HG03460 (cell line): ENCODE measurements at regions not wholly inside any gene's neighbourhood (a gene's known extent, or its start where the extent isn't known, plus 50 kb on each side); places are given as distances from the start of the nearest gene placed in this dataset.
"Not testable (repeated sequence)": the region's sequence is repeated elsewhere in the genome, so short reads cannot be mapped to it uniquely, and the experiment has no call there.

Experiments used
- ATAC-seq: cut with Tn5 transposase; IDR thresholded peaks from one replicate; pipeline ENCODE4 v1.9.1; 2021; ENCODE audit not compliant: unreplicated experiment

- no peak for ATAC-seq
Observed at GRCh38 chr1:188778578-188778977, 1699.1 kb downstream of the BRINP3 start.

GRCh38 chr1:188782220-188782841 lies 1695.3 kb downstream of the BRINP3 start:
- peak; percentile 91 for ATAC-seq

GRCh38 chr1:188794969-188795368 lies 1682.7 kb downstream of the BRINP3 start:
- ATAC-seq: no peak

GRCh38 chr1:188812153-188812552 lies 1665.5 kb downstream of the BRINP3 start:
- ATAC-seq: not testable (repeated sequence)

- ATAC-seq: not testable (repeated sequence)
Observed at GRCh38 chr1:188812836-188813573, 1664.7 kb downstream of the BRINP3 start.

GRCh38 chr1:188817814-188818213 lies 1659.8 kb downstream of the BRINP3 start:
- ATAC-seq: no peak

- ATAC-seq: no peak
Observed at GRCh38 chr1:188822248-188822647, 1655.4 kb downstream of the BRINP3 start.

GRCh38 chr1:188825471-188825870 lies 1652.2 kb downstream of the BRINP3 start:
- no peak for ATAC-seq

- ATAC-seq: no peak
Observed at GRCh38 chr1:188826800-188827199, 1650.9 kb downstream of the BRINP3 start.

GRCh38 chr1:188827400-188827799 lies 1650.3 kb downstream of the BRINP3 start:
- no peak for ATAC-seq

- ATAC-seq: not testable (repeated sequence)
Observed at GRCh38 chr1:188841111-188841696, 1636.5 kb downstream of the BRINP3 start.

- ATAC-seq: no peak
Observed at GRCh38 chr1:188846468-188846867, 1631.2 kb downstream of the BRINP3 start.

GRCh38 chr1:188857526-188858087 lies 1620.1 kb downstream of the BRINP3 start:
- no peak for ATAC-seq

- no peak for ATAC-seq
Observed at GRCh38 chr1:188867614-188868013, 1610.0 kb downstream of the BRINP3 start.

- ATAC-seq: no peak
Observed at GRCh38 chr1:188871164-188871563, 1606.5 kb downstream of the BRINP3 start.

- no peak for ATAC-seq
Observed at GRCh38 chr1:188872376-188872775, 1605.3 kb downstream of the BRINP3 start.

- no peak for ATAC-seq
Observed at GRCh38 chr1:188877668-188878067, 1600.0 kb downstream of the BRINP3 start.

- no peak for ATAC-seq
Observed at GRCh38 chr1:188888386-188888785, 1589.3 kb downstream of the BRINP3 start.

GRCh38 chr1:188889166-188889565 lies 1588.5 kb downstream of the BRINP3 start:
- ATAC-seq: no peak

GRCh38 chr1:188891958-188892357 lies 1585.7 kb downstream of the BRINP3 start:
- no peak for ATAC-seq

- no peak for ATAC-seq
Observed at GRCh38 chr1:188895611-188896010, 1582.1 kb downstream of the BRINP3 start.

- ATAC-seq: no peak
Observed at GRCh38 chr1:188903241-188903640, 1574.4 kb downstream of the BRINP3 start.
